H9 (cell line): ENCODE measurements at regions not wholly inside any gene's neighbourhood (a gene's known extent, or its start where the extent isn't known, plus 50 kb on each side); places are given as distances from the start of the nearest gene placed in this dataset.
"Not testable (repeated sequence)": the region's sequence is repeated elsewhere in the genome, so short reads cannot be mapped to it uniquely, and the experiment has no call there.

Experiments
- DNase-seq: peaks from one replicate; pipeline ENCODE4 v3.0.0-alpha.2; 2017
- H2AFZ ChIP-seq: one replicate; pipeline ENCODE4 v1.6.1; 2013; ENCODE audit warnings: mild to moderate bottlenecking, low read length, control low read depth, moderate library complexity
- H2AK5ac ChIP-seq: 2 replicates; pipeline ENCODE4 v1.6.1; 2013; ENCODE audit warnings: low read length, control low read depth, mixed read lengths; ENCODE audit not compliant: insufficient read length
- H2BK120ac ChIP-seq: one replicate; pipeline ENCODE4 v1.6.1; 2013; ENCODE audit warnings: low read depth, mild to moderate bottlenecking, low read length, control low read depth, inconsistent platforms; ENCODE audit not compliant: poor library complexity, severe bottlenecking
- H2BK12ac ChIP-seq: 2 replicates; pipeline ENCODE4 v1.6.1; 2013; ENCODE audit warnings: low read length, control low read depth, mixed read lengths, low read depth; ENCODE audit not compliant: insufficient read length
- H2BK15ac ChIP-seq: 2 replicates; pipeline ENCODE4 v1.6.1; 2013; ENCODE audit warnings: low read depth, low read length, control low read depth
- H2BK20ac ChIP-seq: one replicate; pipeline ENCODE4 v1.6.1; 2013; ENCODE audit warnings: low read depth, mild to moderate bottlenecking, low read length, control low read depth, inconsistent platforms; ENCODE audit not compliant: poor library complexity, severe bottlenecking
- H2BK5ac ChIP-seq: 2 replicates; pipeline ENCODE4 v1.6.1; 2013; ENCODE audit warnings: low read length, control low read depth, mixed read lengths; ENCODE audit not compliant: insufficient read length
- H3K14ac ChIP-seq: 2 replicates; pipeline ENCODE4 v1.6.1; 2013; ENCODE audit warnings: low read length, control low read depth; ENCODE audit not compliant: insufficient read depth
- H3K18ac ChIP-seq: 2 replicates; pipeline ENCODE4 v1.6.1; 2013; ENCODE audit warnings: low read depth, mild to moderate bottlenecking, mixed read lengths, low read length, control low read depth; ENCODE audit not compliant: insufficient read length
- H3K23ac ChIP-seq: 2 replicates; pipeline ENCODE4 v1.6.1; 2013; ENCODE audit warnings: low read length, control low read depth, mixed read lengths, low read depth; ENCODE audit not compliant: insufficient read length
- H3K23me2 ChIP-seq: 2 replicates; pipeline ENCODE4 v1.6.1; 2013; ENCODE audit warnings: low read depth, mild to moderate bottlenecking, mixed read lengths, low read length, control low read depth; ENCODE audit not compliant: insufficient read length, poor library complexity, severe bottlenecking
- H3K27ac ChIP-seq: 2 replicates; pipeline ENCODE4 v1.5.1; 2013; ENCODE audit warnings: low read length, control low read depth, mixed read lengths, low read depth; ENCODE audit not compliant: insufficient read length
- H3K27me3 ChIP-seq: 2 replicates; pipeline ENCODE4 v1.6.1; 2013; ENCODE audit warnings: low read length, control low read depth, inconsistent platforms; ENCODE audit not compliant: insufficient read depth
- H3K4ac ChIP-seq: 2 replicates; pipeline ENCODE4 v1.6.1; 2013; ENCODE audit warnings: low read depth, mild to moderate bottlenecking, control low read depth, inconsistent platforms, low read length, moderate library complexity
- H3K4me1 ChIP-seq: 2 replicates; pipeline ENCODE4 v1.6.1; 2013; ENCODE audit warnings: low read length, control low read depth, inconsistent platforms; ENCODE audit not compliant: insufficient read depth
- H3K4me2 ChIP-seq: 2 replicates; pipeline ENCODE4 v1.6.1; 2013; ENCODE audit warnings: low read length, control low read depth, mixed read lengths; ENCODE audit not compliant: insufficient read length, insufficient read depth
- H3K56ac ChIP-seq: 2 replicates; pipeline ENCODE4 v1.6.1; 2013; ENCODE audit warnings: low read depth, mild to moderate bottlenecking, mixed read lengths, low read length, control low read depth; ENCODE audit not compliant: insufficient read length
- H3K79me1 ChIP-seq: 2 replicates; pipeline ENCODE4 v1.6.1; 2013; ENCODE audit warnings: low read depth, mild to moderate bottlenecking, moderate library complexity, low read length, control low read depth, inconsistent platforms; ENCODE audit not compliant: insufficient read depth, poor library complexity, severe bottlenecking
- H3K79me2 ChIP-seq: 2 replicates; pipeline ENCODE4 v1.6.1; 2013; ENCODE audit warnings: low read length, control low read depth, inconsistent platforms; ENCODE audit not compliant: insufficient read depth
- H3K9ac ChIP-seq: 2 replicates; pipeline ENCODE4 v1.6.1; 2013; ENCODE audit warnings: low read length, control low read depth, mixed read lengths; ENCODE audit not compliant: insufficient read length; ENCODE audit errors: extremely low read depth
- H3K9me3 ChIP-seq: one replicate; pipeline ENCODE4 v1.6.1; 2013; ENCODE audit warnings: low read depth, low read length, inconsistent platforms; ENCODE audit not compliant: control insufficient read depth
- H3T11ph ChIP-seq: one replicate; pipeline ENCODE4 v1.6.1; 2013; ENCODE audit warnings: mild to moderate bottlenecking, low read length, control low read depth, inconsistent platforms
- H4K20me1 ChIP-seq: one replicate; pipeline ENCODE4 v1.6.1; 2013; ENCODE audit not compliant: control insufficient read depth, insufficient read length, insufficient read depth
- H4K5ac ChIP-seq: 2 replicates; pipeline ENCODE4 v1.6.1; 2013; ENCODE audit warnings: low read depth, mild to moderate bottlenecking, mixed read lengths, low read length, control low read depth; ENCODE audit not compliant: insufficient read length
- H4K8ac ChIP-seq: replicated peaks from 2 replicates; pipeline ENCODE4 v1.6.1; 2013; ENCODE audit warnings: low read length, control low read depth, mixed read lengths, low read depth; ENCODE audit not compliant: insufficient read length
- H4K91ac ChIP-seq: 2 replicates; pipeline ENCODE4 v1.6.1; 2013; ENCODE audit warnings: low read depth, mild to moderate bottlenecking, moderate library complexity, mixed read lengths, low read length, control low read depth; ENCODE audit not compliant: insufficient read length
- H3K27ac Mint-ChIP-seq, 3 experiments: 2 replicates in 2 of 3; 3 replicates in 1 of 3; pipeline ENCODE4 v1.8.0; 2020 to 2021; ENCODE audit warnings: mixed read lengths in 3 of 3, mild to moderate bottlenecking in 1 of 3, moderate library complexity in 1 of 3
- H3K27me3 Mint-ChIP-seq: 2 replicates; pipeline ENCODE4 v1.8.0; 2021; ENCODE audit warnings: low read depth, mild to moderate bottlenecking, moderate library complexity, mixed read lengths
- H3K36me3 Mint-ChIP-seq, 3 experiments: 2 replicates in 2 of 3; 3 replicates in 1 of 3; pipeline ENCODE4 v1.8.0; 2020 to 2021; ENCODE audit warnings: low read depth in 3 of 3, mixed read lengths in 3 of 3; ENCODE audit not compliant: insufficient read depth in 1 of 3
- H3K4me1 Mint-ChIP-seq, 2 experiments: 2 replicates each; pipeline ENCODE4 v1.8.0; 2020; ENCODE audit warnings: mixed read lengths in 2 of 2
- H3K4me3 Mint-ChIP-seq, 2 experiments: 2 replicates in 1 of 2; 3 replicates in 1 of 2; pipeline ENCODE4 v1.8.0; 2020 to 2021; ENCODE audit warnings: mild to moderate bottlenecking in 2 of 2, mixed read lengths in 2 of 2, moderate library complexity in 1 of 2
- H3K9me3 Mint-ChIP-seq, 2 experiments: 2 replicates in 1 of 2; 3 replicates in 1 of 2; pipeline ENCODE4 v1.8.0; 2020; ENCODE audit warnings: mild to moderate bottlenecking in 2 of 2, mixed read lengths in 2 of 2, moderate library complexity in 1 of 2
- CTCF ChIP-seq: fragments of 200-600 bp; sonication (generic); conservative IDR thresholded peaks from 3 replicates; pipeline ENCODE4 v1.8.0; 2021; ENCODE audit warnings: antibody characterized with exemption, mild to moderate bottlenecking
- WGBS: extraction: QIAGEN DNeasy Blood & Tissue Kit; methylation state at CpG from one replicate; pipeline ENCODE4 v1.1.7; 2013; ENCODE audit warnings: missing lambda C conversion rate, low lambda C conversion rate, mixed read lengths; ENCODE audit not compliant: insufficient read length; ENCODE audit errors: extremely low coverage; 5-methylcytosine and 5-hydroxymethylcytosine counted together

- Mint-ChIP-seq H3K27ac (peak overlapping the region; percentile 87 to 97 (median 96); a peak in 6 of 7 replicates), H3K36me3 (no peaks in the 10 kb centered on the region), H3K9me3 (no peaks in the 10 kb centered on the region), H3K4me3 (peak overlapping the region in 1 of 2 experiments; percentile 41; a peak in 2 of 5 replicates), H3K4me1 (peaks cover 28 to 37% of the 10 kb centered on the region in 2 experiments), H3K27me3 (no peaks in the 10 kb centered on the region)
- no peak overlapping the region for H2BK5ac ChIP-seq
- H3K4ac ChIP-seq = no peak overlapping the region
- H3K79me2 ChIP-seq = no peaks in the 10 kb centered on the region
- H2BK12ac ChIP-seq = no peak overlapping the region
- no peak overlapping the region for H2AFZ ChIP-seq
- no peak overlapping the region for H2AK5ac ChIP-seq
- H3T11ph ChIP-seq = no peak overlapping the region
- no peak for DNase-seq
- H4K91ac ChIP-seq = no peak overlapping the region
- no peak overlapping the region for H2BK20ac ChIP-seq
- no peak overlapping the region for H3K14ac ChIP-seq
- no peaks in the 10 kb centered on the region for H3K23me2 ChIP-seq
- H2BK120ac ChIP-seq = no peak overlapping the region
- H3K9ac ChIP-seq = no peak overlapping the region
- no peaks in the 10 kb centered on the region for H3K27me3 ChIP-seq
- no peaks in the 10 kb centered on the region for H3K79me1 ChIP-seq
- no peak overlapping the region for H3K27ac ChIP-seq
- no peaks in the 10 kb centered on the region for H3K9me3 ChIP-seq
- H3K4me2 ChIP-seq = peak overlapping the region; percentile 20
- H3K23ac ChIP-seq = no peak overlapping the region
- no peaks in the 10 kb centered on the region for H4K20me1 ChIP-seq
- TF ChIP-seq CTCF = no peak
- no peak overlapping the region for H2BK15ac ChIP-seq
- H3K4me1 ChIP-seq = peaks cover 3% of the 10 kb centered on the region
- H4K8ac ChIP-seq = no peak overlapping the region
- H3K18ac ChIP-seq = no peak overlapping the region
- H3K56ac ChIP-seq = no peak overlapping the region
- H4K5ac ChIP-seq = no peak overlapping the region
Measured at GRCh38 chr14:83894568-83894967, 1635.4 kb upstream of the FLRT2 start.

GRCh38 chr14:83898558-83898957 lies 1631.4 kb upstream of the FLRT2 start:
- H3K9ac ChIP-seq, H3K27ac ChIP-seq, H2BK15ac ChIP-seq, H4K5ac ChIP-seq, H3K79me2 ChIP-seq, H4K91ac ChIP-seq, H3K23ac ChIP-seq, H3K18ac ChIP-seq, H3K4ac ChIP-seq, H3K27me3 Mint-ChIP-seq, DNase-seq, H2BK20ac ChIP-seq, H2BK120ac ChIP-seq, H3T11ph ChIP-seq, H3K9me3 ChIP-seq, H4K8ac ChIP-seq, H3K27ac Mint-ChIP-seq, H3K23me2 ChIP-seq, H3K79me1 ChIP-seq, H2BK5ac ChIP-seq, H2AK5ac ChIP-seq, H3K36me3 Mint-ChIP-seq, H3K56ac ChIP-seq, H2AFZ ChIP-seq, H3K4me1 ChIP-seq, H3K9me3 Mint-ChIP-seq, H4K20me1 ChIP-seq, H2BK12ac ChIP-seq, H3K4me2 ChIP-seq, H3K4me3 Mint-ChIP-seq, H3K14ac ChIP-seq, H3K27me3 ChIP-seq: not testable (repeated sequence)
- WGBS = no CpG with 5 or more reads among the region's 2 CpGs
- H3K4me1 Mint-ChIP-seq = peaks cover 22 to 32% of the 10 kb centered on the region in 2 experiments
